WERI-Rb-1 (cell line): ENCODE measurements at regions not wholly inside any gene's neighbourhood (a gene's known extent, or its start where the extent isn't known, plus 50 kb on each side); places are given as distances from the start of the nearest gene placed in this dataset.

Experiments
- DNase-seq: peaks from one replicate; pipeline ENCODE4 v3.0.0-alpha.2; 2020
- H3K27ac ChIP-seq: fragments of 250-450 bp; sonication (Bioruptor Pico); 2 replicates; pipeline ENCODE4 v1.5.1; 2020; ENCODE audit warnings: mild to moderate bottlenecking, moderate library complexity
- H3K27me3 ChIP-seq: fragments of 250-450 bp; sonication (Bioruptor Pico); 2 replicates; pipeline ENCODE4 v1.5.1; 2021; ENCODE audit warnings: mild to moderate bottlenecking, low read depth, moderate library complexity; ENCODE audit not compliant: insufficient read depth, severe bottlenecking
- H3K36me3 ChIP-seq: fragments of 250-450 bp; sonication (Bioruptor Pico); 2 replicates; pipeline ENCODE4 v1.5.1; 2020; ENCODE audit warnings: mild to moderate bottlenecking, moderate library complexity
- H3K4me3 ChIP-seq: 2 replicates; pipeline ENCODE4 v1.5.1; 2011; ENCODE audit warnings: low read depth, mild to moderate bottlenecking, control low read depth, low read length
- H3K9me3 ChIP-seq: fragments of 250-450 bp; sonication (Bioruptor Pico); 2 replicates; pipeline ENCODE4 v1.5.1; 2021; ENCODE audit warnings: mild to moderate bottlenecking, moderate library complexity; ENCODE audit not compliant: severe bottlenecking
- CTCF ChIP-seq: IDR thresholded peaks from 2 replicates; pipeline ENCODE4 v1.5.1; 2011; ENCODE audit warnings: low read depth, mild to moderate bottlenecking, control low read depth, inconsistent platforms, low read length

DNA sequence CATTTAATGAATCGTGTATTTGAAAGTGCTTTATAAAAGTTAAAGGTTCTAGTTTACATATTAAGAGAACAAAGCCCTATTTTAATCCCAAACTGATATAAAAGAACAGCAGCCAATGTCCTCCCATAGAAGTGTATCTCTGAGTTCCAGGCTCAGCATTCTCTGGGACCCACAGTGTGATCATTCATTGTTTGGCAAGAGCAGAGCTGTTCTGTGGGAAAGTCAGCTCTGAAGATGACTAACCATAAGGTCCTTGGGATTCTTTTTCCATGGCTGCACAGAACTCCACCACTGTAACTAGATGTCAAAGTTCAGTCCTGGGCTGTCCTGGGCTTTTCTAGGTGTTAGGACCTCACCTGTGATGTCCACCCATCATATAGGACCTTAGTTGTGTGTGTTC lies 157.0 kb upstream of the TLL1 start:
- no peaks in the 10 kb centered on the region for H3K9me3 ChIP-seq
- TF ChIP-seq CTCF, result no peak

DNA sequence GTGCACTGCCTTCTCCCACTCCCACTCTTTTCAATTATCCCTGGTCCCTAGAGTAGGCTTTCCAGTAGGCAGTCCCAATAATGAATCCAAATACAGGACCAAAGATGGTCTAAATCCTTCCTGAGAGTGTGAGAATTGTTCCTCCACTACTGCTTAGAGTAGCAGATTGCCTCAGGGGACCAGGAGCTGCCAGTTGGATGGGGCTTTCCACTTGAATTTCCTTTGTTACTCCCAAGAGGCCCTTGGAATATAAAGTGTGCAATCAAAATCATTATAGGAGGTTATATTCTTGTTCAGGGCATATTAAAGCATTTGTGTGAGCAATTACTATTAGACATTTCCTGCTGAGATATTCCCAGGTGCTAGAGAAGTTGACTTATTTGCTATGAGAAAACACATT lies 156.6 kb upstream of the TLL1 start:
- Histone ChIP-seq H3K27ac (no peak overlapping the region), H3K4me3 (no peak overlapping the region), H3K9me3 (no peaks in the 10 kb centered on the region), H3K36me3 (no peaks in the 10 kb centered on the region), H3K27me3 (no peaks in the 10 kb centered on the region)
- TF ChIP-seq CTCF, result no peak
- DNase-seq, result no peak

More for the DNA sequence above, 157.0 kb upstream of the TLL1 start:
- Histone ChIP-seq H3K4me3 (no peak overlapping the region), H3K27ac (no peak overlapping the region), H3K27me3 (no peaks in the 10 kb centered on the region), H3K36me3 (no peaks in the 10 kb centered on the region)
- no peak for DNase-seq

DNA sequence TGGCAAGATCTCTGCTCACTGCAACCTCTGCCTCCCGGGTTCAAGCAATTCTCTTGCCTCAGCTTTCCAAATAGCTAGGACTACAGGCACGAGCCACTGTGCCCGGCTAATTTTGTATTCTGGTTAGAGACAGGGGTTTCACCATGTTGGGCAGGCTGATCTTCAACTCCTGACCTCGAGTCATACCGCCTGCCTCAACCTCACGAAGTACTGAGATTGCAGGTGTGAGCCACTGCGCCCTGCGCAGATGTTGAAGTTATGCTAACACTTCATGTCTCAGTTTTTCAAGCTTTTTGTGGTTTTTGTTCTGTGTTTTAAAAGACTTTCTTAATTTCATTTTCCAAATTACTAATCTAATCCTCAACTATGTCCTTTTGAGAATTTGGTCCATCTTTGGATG lies 154.4 kb upstream of the TLL1 start:
- Histone ChIP-seq H3K4me3 (no peak overlapping the region), H3K27ac (no peak overlapping the region), H3K36me3 (no peaks in the 10 kb centered on the region), H3K27me3 (no peaks in the 10 kb centered on the region), H3K9me3 (no peaks in the 10 kb centered on the region)
- TF ChIP-seq CTCF, result no peak
- DNase-seq, result no peak

GRCh38 chr4:165720411-165721082 lies 152.5 kb upstream of the TLL1 start:
- DNase-seq, result no peak
- Histone ChIP-seq H3K9me3 (no peaks in the 10 kb centered on the region), H3K27me3 (no peaks in the 10 kb centered on the region), H3K4me3 (no peak overlapping the region), H3K36me3 (no peaks in the 10 kb centered on the region), H3K27ac (no peak overlapping the region)
- no peak for TF ChIP-seq CTCF

- H3K9me3 ChIP-seq, result no peaks in the 10 kb centered on the region
- DNase-seq, result no peak
- H3K36me3 ChIP-seq, result no peaks in the 10 kb centered on the region
- TF ChIP-seq CTCF, result no peak
- no peak overlapping the region for H3K4me3 ChIP-seq
- no peak overlapping the region for H3K27ac ChIP-seq
- H3K27me3 ChIP-seq, result no peaks in the 10 kb centered on the region
These were observed 151.2 kb upstream of the TLL1 start for GRCh38 chr4:165721815-165722214.
